SHP77 treated with DMSO at 0.1 percent for 48 hours (cell line): ENCODE measurements at regions not wholly inside any gene's neighbourhood (a gene's known extent, or its start where the extent isn't known, plus 50 kb on each side); places are given as distances from the start of the nearest gene placed in this dataset.

Source experiments
- DNase-seq: peaks from one replicate; lab custom pipeline; 2025; lab: John Stamatoyannopoulos, UW

GRCh38 chr15:85976986-85977385 lies 102.7 kb upstream of the AGBL1 start:
- DNase-seq: no peak

DNA sequence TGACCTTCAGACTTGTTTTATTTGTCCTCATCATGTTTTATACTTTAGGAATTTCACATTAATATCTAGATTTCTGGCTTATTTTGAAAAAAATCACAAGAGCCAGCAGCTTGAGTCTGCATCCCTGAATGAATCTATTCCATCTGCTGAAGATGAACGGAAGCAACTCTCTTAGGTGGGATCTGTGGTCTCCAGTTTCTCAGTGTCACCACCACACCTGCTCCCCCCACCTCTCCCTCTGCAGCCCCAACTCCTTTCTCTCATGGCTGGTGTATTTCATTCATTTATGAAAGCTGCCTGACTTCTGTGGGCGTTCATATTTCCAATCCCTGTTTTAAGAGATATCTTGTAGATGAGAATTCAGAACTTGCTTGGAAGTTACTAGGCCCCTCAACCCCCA lies 102.1 kb upstream of the AGBL1 start:
- no peak for DNase-seq

GRCh38 chr15:85979929-85980328 lies 99.7 kb upstream of the AGBL1 start:
- DNase-seq: no peak

- DNase-seq: no peak
Measured at GRCh38 chr15:85980946-85981345, 98.7 kb upstream of the AGBL1 start.

GRCh38 chr15:85984241-85984640 lies 95.4 kb upstream of the AGBL1 start:
- DNase-seq: no peak

DNA sequence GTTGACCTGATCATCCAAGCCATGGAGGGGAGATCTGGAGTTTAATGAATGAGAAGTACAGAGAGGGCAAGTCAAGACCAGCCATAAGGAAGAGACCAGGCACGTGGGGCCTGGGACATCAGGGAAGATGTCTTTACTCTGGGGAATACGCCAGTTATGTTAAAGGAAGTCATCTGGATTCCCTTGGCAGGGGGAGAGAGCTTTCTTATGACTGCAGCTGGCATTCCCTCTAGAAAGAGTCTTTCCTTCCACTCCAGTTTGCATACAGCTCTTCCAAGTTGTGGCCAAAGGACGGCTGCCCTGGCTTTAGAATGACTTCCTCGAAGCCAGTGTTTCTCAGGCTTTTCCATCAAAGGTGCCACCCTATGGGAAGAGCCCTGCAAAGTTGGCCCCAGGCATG lies 93.6 kb upstream of the AGBL1 start:
- DNase-seq: no peak

DNA sequence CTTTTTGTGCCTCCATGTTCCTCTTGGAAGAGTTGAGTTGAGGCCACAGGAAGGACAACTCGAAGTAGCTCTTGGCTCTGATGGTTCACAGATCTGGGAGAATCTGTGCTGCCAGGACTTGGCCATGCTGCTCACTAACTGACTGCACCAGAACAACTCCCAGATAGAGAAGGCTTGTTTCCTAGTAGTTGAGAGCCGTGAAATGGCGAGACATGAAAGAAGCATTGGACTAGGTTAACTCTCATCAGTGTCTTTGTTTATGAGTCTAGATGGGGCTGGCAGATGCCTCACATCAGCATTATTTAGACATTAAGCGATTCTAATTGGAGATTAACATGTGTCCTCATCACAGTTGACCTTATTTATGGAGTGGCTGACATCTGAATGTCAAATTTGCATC lies 92.9 kb upstream of the AGBL1 start:
- DNase-seq: no peak

DNA sequence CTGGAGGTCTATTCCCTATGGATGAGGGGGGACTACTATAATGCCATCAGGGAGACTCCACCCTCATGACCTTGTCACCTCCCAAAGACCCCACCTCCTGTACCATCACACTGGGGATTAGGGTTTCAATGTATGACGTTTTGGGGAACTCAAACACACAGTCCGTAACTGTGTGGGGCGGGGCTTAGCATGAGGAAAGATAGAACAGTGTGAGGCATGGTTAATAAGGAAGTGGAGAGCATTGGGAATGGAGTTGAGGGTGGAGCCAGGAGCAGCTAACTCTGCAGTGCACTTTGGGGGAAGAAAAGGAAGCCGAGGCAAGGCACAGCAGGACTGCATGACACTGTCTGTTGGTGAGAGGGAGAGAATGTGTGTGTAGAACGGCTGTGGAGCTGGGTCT lies 90.9 kb upstream of the AGBL1 start:
- DNase-seq: no peak

DNA sequence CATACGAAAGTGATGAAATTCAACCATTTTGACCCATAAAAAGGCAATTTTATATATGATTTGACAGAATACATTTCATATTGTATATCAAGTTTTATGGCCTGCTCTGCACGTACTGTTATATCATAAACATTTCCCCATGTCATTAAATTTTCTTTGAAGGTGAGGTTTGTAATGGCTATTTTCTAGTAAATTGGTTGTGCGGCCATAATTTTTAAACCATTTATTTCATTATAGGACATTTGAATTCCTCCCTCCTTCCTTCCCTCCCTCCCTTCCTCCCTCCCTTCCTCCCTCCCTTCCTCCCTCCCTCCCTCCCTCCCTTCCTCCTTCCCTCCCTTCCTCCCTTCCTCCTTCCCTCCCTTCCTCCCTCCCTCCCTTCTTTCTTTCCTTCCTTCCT lies 87.4 kb upstream of the AGBL1 start:
- DNase-seq: no peak

GRCh38 chr15:85993116-85993515 lies 86.6 kb upstream of the AGBL1 start:
- DNase-seq: no peak

GRCh38 chr15:85997618-85998017 lies 82.1 kb upstream of the AGBL1 start:
- no peak for DNase-seq

GRCh38 chr15:85999658-86000057 lies 80.0 kb upstream of the AGBL1 start:
- no peak for DNase-seq

GRCh38 chr15:86001200-86001599 lies 78.5 kb upstream of the AGBL1 start:
- DNase-seq: no peak

DNA sequence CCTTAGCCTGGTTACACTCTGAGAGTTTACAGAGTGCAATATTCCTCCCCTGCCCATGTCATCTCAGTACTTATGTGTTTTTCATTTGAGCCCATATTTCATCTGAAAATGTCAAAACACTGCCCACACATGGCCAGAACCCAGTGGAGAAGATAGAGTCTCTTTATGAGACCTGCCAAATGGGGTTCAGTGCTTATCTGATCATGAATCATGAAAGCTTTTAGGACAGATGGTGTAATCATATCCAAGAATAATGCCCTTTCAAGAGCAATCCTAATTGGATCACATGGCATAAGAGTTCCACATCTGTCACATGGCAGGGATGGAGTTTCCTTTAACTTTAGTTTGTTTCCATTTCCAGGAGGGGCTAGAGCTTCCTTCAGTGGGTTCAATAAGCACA lies 77.2 kb upstream of the AGBL1 start:
- DNase-seq: no peak

GRCh38 chr15:86004061-86004460 lies 75.6 kb upstream of the AGBL1 start:
- no peak for DNase-seq

- DNase-seq: no peak
Measured at GRCh38 chr15:86006546-86006945, 73.1 kb upstream of the AGBL1 start.

- DNase-seq: no peak
Measured at GRCh38 chr15:86009727-86010126, 69.9 kb upstream of the AGBL1 start.

- no peak for DNase-seq
Measured at GRCh38 chr15:86010398-86010797, 69.3 kb upstream of the AGBL1 start.

GRCh38 chr15:86010891-86011290 lies 68.8 kb upstream of the AGBL1 start:
- no peak for DNase-seq

GRCh38 chr15:86014016-86014415 lies 65.7 kb upstream of the AGBL1 start:
- DNase-seq: no peak

DNA sequence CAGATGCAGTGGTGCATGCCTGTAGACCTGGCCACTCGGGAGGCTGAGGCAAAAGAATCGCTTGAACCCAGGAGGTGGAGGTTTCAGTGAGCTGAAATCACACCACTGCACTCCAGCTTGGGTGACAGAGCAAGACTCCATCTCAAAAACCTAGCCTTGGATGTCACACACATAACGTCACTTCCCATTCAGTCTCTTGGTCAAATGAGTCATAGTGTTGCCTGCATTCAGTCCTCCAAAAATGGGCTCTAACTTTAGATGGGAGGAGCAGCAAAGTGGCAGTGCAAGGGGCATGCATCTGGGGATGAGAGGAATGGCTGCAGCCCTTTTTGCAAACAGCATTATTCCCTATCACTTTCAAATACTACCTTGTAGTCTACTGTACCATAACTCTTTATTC lies 62.9 kb upstream of the AGBL1 start:
- DNase-seq: no peak

- no peak for DNase-seq
Measured at GRCh38 chr15:86018679-86019078, 61.0 kb upstream of the AGBL1 start.

DNA sequence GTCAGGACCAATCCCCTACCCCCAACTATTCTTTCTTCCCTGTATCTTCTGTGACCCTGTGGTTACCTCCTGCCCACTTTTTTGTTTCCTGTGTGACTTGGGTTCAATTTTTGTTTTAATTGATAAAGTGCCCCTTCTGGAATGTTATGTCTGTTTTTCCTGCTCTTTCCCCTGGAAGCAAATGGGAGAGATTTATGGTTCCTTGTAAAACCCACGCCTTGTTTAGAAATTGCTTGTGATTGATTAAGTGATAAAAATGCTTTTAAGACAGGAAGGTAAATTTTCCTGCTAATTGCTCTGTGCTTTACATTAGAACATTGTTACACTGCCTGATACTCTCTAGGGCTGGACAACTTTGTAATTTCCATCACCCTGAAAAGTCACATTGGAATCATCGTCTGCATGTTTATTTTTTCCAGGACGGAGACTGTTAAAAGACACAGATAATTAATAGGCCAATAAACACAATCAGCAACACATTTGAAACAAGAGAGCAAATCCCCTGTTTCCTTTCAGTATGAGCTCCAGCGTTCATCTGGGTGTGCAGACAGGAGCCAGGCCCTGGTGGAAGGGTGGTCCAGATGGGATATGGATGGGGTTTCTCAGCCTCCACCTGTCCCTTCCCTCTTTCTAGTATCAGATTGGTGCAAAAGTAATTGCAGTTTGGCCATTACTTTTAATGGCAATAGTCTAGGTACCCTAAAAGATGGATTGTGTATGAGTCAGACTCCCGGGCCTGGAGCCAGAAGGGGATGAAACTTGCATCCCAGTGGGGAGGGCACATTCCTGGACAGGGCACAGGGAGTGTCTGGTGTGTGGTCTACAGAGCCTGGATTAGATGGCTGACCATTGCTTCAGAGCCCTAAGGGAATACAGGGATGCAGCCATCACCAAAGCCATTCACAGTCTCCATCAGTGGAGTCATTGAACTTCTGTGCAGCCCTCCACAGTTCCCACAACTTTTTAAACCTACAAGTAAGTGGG lies 58.1 kb upstream of the AGBL1 start:
- DNase-seq: no peak

- DNase-seq: no peak
Measured at GRCh38 chr15:86028961-86029360, 50.7 kb upstream of the AGBL1 start.
